A673 (cell line): ENCODE measurements at regions not wholly inside any gene's neighbourhood (a gene's known extent, or its start where the extent isn't known, plus 50 kb on each side); places are given as distances from the start of the nearest gene placed in this dataset.

Experiments used
- BruUV-seq: library from RNA; stranded (reverse); fragments of 400-500 nt; replicated peaks from 2 replicates; lab custom pipeline; 2021; lab: Mats Ljungman, UMichigan
- CTCF ChIA-PET: fragments of 300-600 bp; sonication (Branson Sonifier 250); formaldehyde crosslinking; loops from one replicate; lab custom pipeline; 2022; ENCODE audit warnings: antibody characterized with exemption; lab: Charles Lee
- POLR2A ChIA-PET: fragments of 300-600 bp; sonication (Branson Sonifier 250); formaldehyde crosslinking; loops from one replicate; lab custom pipeline; 2022; ENCODE audit warnings: antibody characterized with exemption; ENCODE audit not compliant: low non-redundant PET; lab: Charles Lee
- DNase-seq: peaks from one replicate; pipeline ENCODE4 v3.0.0-alpha.2; 2015; ENCODE audit warnings: low spot score
- H3K27ac ChIP-seq: fragments of 200-600 bp; sonication (generic); 2 replicates; pipeline ENCODE4 v1.5.1; 2016; ENCODE audit warnings: mixed run types, low read depth, mild to moderate bottlenecking, mixed read lengths, antibody characterized with exemption, low read length; ENCODE audit not compliant: poor library complexity, severe bottlenecking
- H3K27me3 ChIP-seq: fragments of 200-600 bp; sonication (generic); replicated peaks from 2 replicates; pipeline ENCODE4 v1.6.1; 2017; ENCODE audit warnings: mixed run types, low read depth, mild to moderate bottlenecking, mixed read lengths, antibody characterized with exemption, low read length; ENCODE audit not compliant: insufficient read depth, poor library complexity
- H3K36me3 ChIP-seq: fragments of 200-600 bp; sonication (generic); 2 replicates; pipeline ENCODE4 v1.6.1; 2016; ENCODE audit warnings: mixed run types, mild to moderate bottlenecking, mixed read lengths, antibody characterized with exemption, low read length; ENCODE audit not compliant: insufficient read depth, poor library complexity, severe bottlenecking
- H3K4me1 ChIP-seq: fragments of 200-600 bp; sonication (generic); 2 replicates; pipeline ENCODE4 v1.6.1; 2017; ENCODE audit warnings: mixed run types, mild to moderate bottlenecking, mixed read lengths, antibody characterized with exemption, low read length; ENCODE audit not compliant: insufficient read depth, poor library complexity, severe bottlenecking
- H3K4me3 ChIP-seq: fragments of 200-600 bp; sonication (generic); 2 replicates; pipeline ENCODE4 v1.5.1; 2016; ENCODE audit warnings: low read depth, mixed run types, mild to moderate bottlenecking, mixed read lengths, low read length; ENCODE audit not compliant: poor library complexity, severe bottlenecking
- H3K9me3 ChIP-seq: fragments of 200-600 bp; sonication (generic); 2 replicates; pipeline ENCODE4 v1.6.1; 2016; ENCODE audit warnings: mixed run types, low read depth, mild to moderate bottlenecking, mixed read lengths, antibody characterized with exemption, low read length; ENCODE audit not compliant: poor library complexity, severe bottlenecking
- CTCF ChIP-seq: fragments of 300-800, 200-600 bp; sonication (generic); conservative IDR thresholded peaks from 2 replicates; pipeline ENCODE4 v1.5.1; 2017; ENCODE audit warnings: low read depth, mild to moderate bottlenecking, antibody characterized with exemption, low read length, moderate library complexity, mixed read lengths
- EZH2 ChIP-seq: fragments of 200-600 bp; sonication (generic); IDR thresholded peaks from 2 replicates; pipeline ENCODE4 v1.6.1; 2017; ENCODE audit warnings: borderline replicate concordance, low read depth, mild to moderate bottlenecking, mixed read lengths, antibody characterized with exemption, low read length; ENCODE audit not compliant: poor library complexity, severe bottlenecking
- intact Hi-C: fragments of 100-400 bp; cut with micrococcal nuclease; formaldehyde crosslinking; loops from one replicate; pipeline ENCODE4 v1.10.0; 2022; ENCODE audit not compliant: unreplicated experiment

GRCh38 chr1:221394011-221394544 lies 347.8 kb downstream of the DUSP10 start:
- no peak overlapping the region for H3K27ac ChIP-seq
- no peak for DNase-seq
- no peaks in the 10 kb centered on the region for H3K36me3 ChIP-seq
- H3K4me1 ChIP-seq, result no peaks in the 10 kb centered on the region
- BruUV-seq, result no TSS peak
- intact Hi-C loops, result no loop called here
- H3K27me3 ChIP-seq, result no peaks in the 10 kb centered on the region
- no peak overlapping the region for H3K4me3 ChIP-seq
- TF ChIP-seq EZH2 (no peak), CTCF (no peak)
- POLR2A ChIA-PET, result interaction anchor here (0.6 kb wide), 1 partner anchor 225 kb away, joined by 8 read pairs; no protein-coding TSS in a partner anchor
- no peaks in the 10 kb centered on the region for H3K9me3 ChIP-seq
- CTCF ChIA-PET, result no interaction called here

- ChIA-PET POLR2A (no interaction called here), CTCF (no interaction called here)
- no peaks in the 10 kb centered on the region for H3K9me3 ChIP-seq
- TF ChIP-seq CTCF (no peak), EZH2 (no peak)
- no peaks in the 10 kb centered on the region for H3K27me3 ChIP-seq
- H3K27ac ChIP-seq, result no peak overlapping the region
- BruUV-seq, result no TSS peak
- H3K4me3 ChIP-seq, result no peak overlapping the region
- H3K4me1 ChIP-seq, result no peaks in the 10 kb centered on the region
- DNase-seq, result no peak
- intact Hi-C loops, result no loop called here
- no peaks in the 10 kb centered on the region for H3K36me3 ChIP-seq
These were observed 345.4 kb downstream of the DUSP10 start for GRCh38 chr1:221396526-221396925.

- POLR2A ChIA-PET, result no interaction called here
- Histone ChIP-seq H3K27me3 (no peaks in the 10 kb centered on the region), H3K4me1 (no peaks in the 10 kb centered on the region), H3K27ac (no peak overlapping the region), H3K36me3 (no peaks in the 10 kb centered on the region), H3K4me3 (no peak overlapping the region), H3K9me3 (no peaks in the 10 kb centered on the region)
- CTCF ChIA-PET, result no interaction called here
- TF ChIP-seq CTCF (no peak), EZH2 (no peak)
- DNase-seq, result no peak
- BruUV-seq, result no TSS peak
- intact Hi-C loops, result no loop called here
These were observed 344.7 kb downstream of the DUSP10 start for GRCh38 chr1:221397141-221397540.
